HepG2 (cell line): ENCODE measurements at regions not wholly inside any gene's neighbourhood (a gene's known extent, or its start where the extent isn't known, plus 50 kb on each side); places are given as distances from the start of the nearest gene placed in this dataset.

ENCODE experiments used
- ATAC-seq: fragments of 200-7000 bp; cut with Tn5 transposase; 3 replicates; pipeline ENCODE4 v1.9.1; 2020; ENCODE audit warnings: mild to moderate bottlenecking, moderate library complexity
- BruUV-seq: library from RNA; stranded (reverse); fragments of 400-500 nt; replicated peaks from 2 replicates; lab custom pipeline; 2021; lab: Mats Ljungman, UMichigan
- CTCF ChIA-PET: fragments of 300-600 bp; formaldehyde crosslinking; extraction: SDS; loops from one replicate; lab custom pipeline; 2021; ENCODE audit warnings: low total read pairs, inconsistent platforms, low intra/inter-chr PET ratio; lab: Yijun Ruan, JAX
- POLR2A ChIA-PET: fragments of 350-600 bp; sonication (Branson Sonifier 250); formaldehyde crosslinking; loops from one replicate; lab custom pipeline; 2020; ENCODE audit warnings: antibody characterized with exemption, inconsistent platforms; lab: Yijun Ruan, JAX
- DNase-seq: peaks from one replicate; pipeline ENCODE4 v3.0.0-alpha.2; 2015; ENCODE audit warnings: low spot score
- FAIRE-seq: peaks from 3 replicates; lab custom pipeline; 2011; peaks lifted over from hg19 to GRCh38; lab: Jason Lieb, UNC
- H2AFZ ChIP-seq: one replicate; pipeline ENCODE4 v1.6.1; 2011; ENCODE audit warnings: low read length, inconsistent platforms
- H3K27ac ChIP-seq: fragments of 300-600 bp; 3 replicates; pipeline ENCODE4 v1.8.0; 2011; ENCODE audit warnings: mixed run types, mild to moderate bottlenecking, mixed read lengths, low read length, inconsistent platforms; ENCODE audit not compliant: insufficient read depth; ENCODE audit errors: extremely low read length
- H3K27me3 ChIP-seq, 2 experiments: fragments of 200-600 bp in 1 of 2; 2 replicates in 1 of 2; 3 replicates in 1 of 2; pipeline versions ENCODE4 v1.6.0 to v1.8.0; 2011; ENCODE audit warnings: low read length in 2 of 2, mild to moderate bottlenecking in 2 of 2, moderate library complexity in 2 of 2, inconsistent platforms in 1 of 2; ENCODE audit not compliant: insufficient read depth in 2 of 2, control insufficient read depth in 1 of 2
- H3K36me3 ChIP-seq, 2 experiments: fragments of 200-600 bp in 1 of 2; replicated peaks in 1 of 2; 2 replicates in 1 of 2; 3 replicates in 1 of 2; pipeline versions ENCODE4 v1.5.1 to v1.8.0; 2011; ENCODE audit warnings: low read length in 2 of 2, inconsistent platforms in 1 of 2; ENCODE audit not compliant: insufficient read depth in 2 of 2, control insufficient read depth in 1 of 2
- H3K4me1 ChIP-seq: 2 replicates; pipeline ENCODE4 v1.5.1; 2012; ENCODE audit warnings: low read length, inconsistent platforms; ENCODE audit not compliant: insufficient read depth
- H3K4me2 ChIP-seq: 2 replicates; pipeline ENCODE4 v1.6.0; 2011; ENCODE audit warnings: low read depth, low read length, inconsistent platforms
- H3K4me3 ChIP-seq, 3 experiments: fragments of 200-600 bp in 1 of 3; sonication (generic), shearing (Covaris generic) in 1 of 3; replicated peaks in 1 of 3; 2 replicates each; pipeline ENCODE4 v1.5.1; 2011 to 2016; ENCODE audit warnings: low read length in 3 of 3, inconsistent platforms in 2 of 3, low read depth in 2 of 3, mild to moderate bottlenecking in 2 of 3, control low read depth in 1 of 3, mixed read lengths in 1 of 3; ENCODE audit not compliant: insufficient read depth in 1 of 3
- H3K79me2 ChIP-seq: one replicate; pipeline ENCODE4 v1.6.1; 2011; ENCODE audit warnings: low read length, inconsistent platforms; ENCODE audit not compliant: insufficient read depth
- H3K9ac ChIP-seq: 2 replicates; pipeline ENCODE4 v1.6.0; 2011; ENCODE audit warnings: mild to moderate bottlenecking, low read depth, low read length, inconsistent platforms; ENCODE audit not compliant: insufficient read depth
- H3K9me3 ChIP-seq: 2 replicates; pipeline ENCODE4 v1.5.1; 2012; ENCODE audit warnings: mild to moderate bottlenecking, low read length
- H4K20me1 ChIP-seq: 2 replicates; pipeline ENCODE4 v1.6.0; 2011; ENCODE audit warnings: inconsistent platforms, mild to moderate bottlenecking, low read length, moderate library complexity; ENCODE audit not compliant: insufficient read depth
- HES4 ChIP-seq: sonication (generic); formaldehyde crosslinking; IDR thresholded peaks from 2 replicates; pipeline ENCODE4 v1.9.0; 2021; ENCODE audit warnings: mild to moderate bottlenecking, missing genetic modification reagents, borderline replicate concordance
- KAT8 ChIP-seq: IDR thresholded peaks from 2 replicates; pipeline ENCODE4 v1.6.1; 2016; ENCODE audit warnings: missing genetic modification reagents, missing compliant biosample characterization
- MBNL3 ChIP-seq: fragments of 250-450 bp; sonication (Bioruptor Pico); conservative IDR thresholded peaks from 2 replicates; pipeline ENCODE4 v1.8.0; 2022; ENCODE audit warnings: mild to moderate bottlenecking, inconsistent platforms
- SYNCRIP ChIP-seq: fragments of 200-400 bp; formaldehyde crosslinking; IDR thresholded peaks from 2 replicates; pipeline ENCODE4 v1.6.1; 2018; ENCODE audit warnings: mild to moderate bottlenecking, low read depth, low read length; ENCODE audit not compliant: insufficient read depth
- TEAD2 ChIP-seq: sonication (generic); formaldehyde crosslinking; IDR thresholded peaks from 2 replicates; pipeline ENCODE4 v1.9.0; 2021; ENCODE audit warnings: missing genetic modification reagents
- WGBS: methylation state at CpG from one replicate; pipeline ENCODE4 v1.1.6; 2017; ENCODE audit warnings: low lambda C conversion rate; 5-methylcytosine and 5-hydroxymethylcytosine counted together
- in situ Hi-C: cut with HindIII; loops from 2 replicates; pipeline ENCODE4 v1.10.0; 2017; ENCODE audit warnings: low pct_unique_long_range_greater_than_20kb; ENCODE audit not compliant: extremely low pct_ligation_motif_present
- intact Hi-C: fragments of 100-400 bp; cut with micrococcal nuclease; formaldehyde crosslinking; loops from one replicate; pipeline ENCODE4 v1.10.0; 2022; ENCODE audit not compliant: unreplicated experiment
- TF ChIP-seq, protein P1 (sequence below): sonication (generic); formaldehyde crosslinking; conservative IDR thresholded peaks from 2 replicates; pipeline ENCODE4 v1.4.0; 2020; ENCODE audit warnings: mild to moderate bottlenecking, missing genetic modification reagents, moderate library complexity
- TF ChIP-seq, protein P2 (sequence below): sonication (generic); formaldehyde crosslinking; IDR thresholded peaks from 2 replicates; pipeline ENCODE4 v1.8.0; 2022; ENCODE audit warnings: missing genetic modification reagents, low read depth, mild to moderate bottlenecking, borderline replicate concordance
- TF ChIP-seq, protein P3 (sequence below): sonication (generic); formaldehyde crosslinking; IDR thresholded peaks from 2 replicates; pipeline ENCODE4 v1.5.0; 2020; ENCODE audit warnings: missing genetic modification reagents
- TF ChIP-seq, protein P4 (sequence below): sonication (generic); formaldehyde crosslinking; IDR thresholded peaks from 2 replicates; pipeline ENCODE4 v1.8.0; 2022; ENCODE audit warnings: missing genetic modification reagents, mild to moderate bottlenecking, borderline replicate concordance
- TF ChIP-seq, protein P5 (sequence below): sonication (generic); formaldehyde crosslinking; IDR thresholded peaks from 2 replicates; pipeline ENCODE4 v1.8.0; 2022; ENCODE audit warnings: mild to moderate bottlenecking, missing genetic modification reagents
- TF ChIP-seq, protein P6 (sequence below): sonication (generic); formaldehyde crosslinking; IDR thresholded peaks from 2 replicates; pipeline ENCODE4 v1.4.0; 2020; ENCODE audit warnings: missing genetic modification reagents, borderline replicate concordance

DNA sequence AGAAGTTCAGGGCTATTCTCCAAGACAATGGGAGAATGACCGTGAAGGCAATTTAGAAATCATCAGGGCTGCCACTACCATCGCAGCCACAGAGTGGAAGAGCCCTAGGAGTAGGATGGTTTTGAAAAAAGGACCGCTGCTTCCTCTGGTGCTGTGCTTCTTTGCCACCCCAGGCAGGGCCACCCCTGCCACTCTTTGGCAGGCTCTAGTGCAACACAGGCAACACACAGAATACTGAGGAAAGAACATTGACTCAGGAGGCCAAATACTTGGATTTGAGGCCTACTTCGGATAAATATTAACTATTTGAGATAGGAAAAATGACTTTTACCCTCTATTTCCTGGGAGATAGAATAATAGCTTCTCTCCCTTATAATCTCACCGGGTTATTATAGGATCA lies 228.9 kb upstream of the BOD1L1 start:
- H3K27me3 ChIP-seq: no peaks in the 10 kb centered on the region
- no peak overlapping the region for H2AFZ ChIP-seq
- H3K27ac ChIP-seq: no peak overlapping the region
- FAIRE-seq: no peak
- H3K36me3 ChIP-seq: no peaks in the 10 kb centered on the region
- no peak for ATAC-seq
- no peak overlapping the region for H3K9ac ChIP-seq
- H4K20me1 ChIP-seq: no peaks in the 10 kb centered on the region
- WGBS: 10% methylated on average over 3 of the region's 5 CpGs
- ChIA-PET POLR2A (no interaction called here), CTCF (no interaction called here)
- H3K79me2 ChIP-seq: no peaks in the 10 kb centered on the region
- H3K4me2 ChIP-seq: no peak overlapping the region
- intact Hi-C loops (no loop called here), in situ Hi-C loops (no loop called here)
- H3K4me3 ChIP-seq: no peak overlapping the region
- no TSS peak for BruUV-seq
- peaks cover 53% of the 10 kb centered on the region for H3K9me3 ChIP-seq
- H3K4me1 ChIP-seq: no peaks in the 10 kb centered on the region
- DNase-seq: no peak
- TF ChIP-seq, protein P1, sequence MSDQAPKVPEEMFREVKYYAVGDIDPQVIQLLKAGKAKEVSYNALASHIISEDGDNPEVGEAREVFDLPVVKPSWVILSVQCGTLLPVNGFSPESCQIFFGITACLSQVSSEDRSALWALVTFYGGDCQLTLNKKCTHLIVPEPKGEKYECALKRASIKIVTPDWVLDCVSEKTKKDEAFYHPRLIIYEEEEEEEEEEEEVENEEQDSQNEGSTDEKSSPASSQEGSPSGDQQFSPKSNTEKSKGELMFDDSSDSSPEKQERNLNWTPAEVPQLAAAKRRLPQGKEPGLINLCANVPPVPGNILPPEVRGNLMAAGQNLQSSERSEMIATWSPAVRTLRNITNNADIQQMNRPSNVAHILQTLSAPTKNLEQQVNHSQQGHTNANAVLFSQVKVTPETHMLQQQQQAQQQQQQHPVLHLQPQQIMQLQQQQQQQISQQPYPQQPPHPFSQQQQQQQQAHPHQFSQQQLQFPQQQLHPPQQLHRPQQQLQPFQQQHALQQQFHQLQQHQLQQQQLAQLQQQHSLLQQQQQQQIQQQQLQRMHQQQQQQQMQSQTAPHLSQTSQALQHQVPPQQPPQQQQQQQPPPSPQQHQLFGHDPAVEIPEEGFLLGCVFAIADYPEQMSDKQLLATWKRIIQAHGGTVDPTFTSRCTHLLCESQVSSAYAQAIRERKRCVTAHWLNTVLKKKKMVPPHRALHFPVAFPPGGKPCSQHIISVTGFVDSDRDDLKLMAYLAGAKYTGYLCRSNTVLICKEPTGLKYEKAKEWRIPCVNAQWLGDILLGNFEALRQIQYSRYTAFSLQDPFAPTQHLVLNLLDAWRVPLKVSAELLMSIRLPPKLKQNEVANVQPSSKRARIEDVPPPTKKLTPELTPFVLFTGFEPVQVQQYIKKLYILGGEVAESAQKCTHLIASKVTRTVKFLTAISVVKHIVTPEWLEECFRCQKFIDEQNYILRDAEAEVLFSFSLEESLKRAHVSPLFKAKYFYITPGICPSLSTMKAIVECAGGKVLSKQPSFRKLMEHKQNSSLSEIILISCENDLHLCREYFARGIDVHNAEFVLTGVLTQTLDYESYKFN (CRISPR knock-in tag): no peak
- TF ChIP-seq, protein P2, sequence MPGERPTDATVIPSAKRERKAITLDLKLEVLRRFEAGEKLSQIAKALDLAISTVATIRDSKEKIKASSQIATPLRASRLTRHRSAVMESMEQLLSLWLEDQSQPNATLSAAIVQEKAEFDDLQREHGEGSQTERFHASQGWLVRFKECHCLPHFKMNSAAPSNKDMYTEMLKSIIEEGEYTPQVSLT (CRISPR knock-in tag): no peak
- TF ChIP-seq, protein P3, sequence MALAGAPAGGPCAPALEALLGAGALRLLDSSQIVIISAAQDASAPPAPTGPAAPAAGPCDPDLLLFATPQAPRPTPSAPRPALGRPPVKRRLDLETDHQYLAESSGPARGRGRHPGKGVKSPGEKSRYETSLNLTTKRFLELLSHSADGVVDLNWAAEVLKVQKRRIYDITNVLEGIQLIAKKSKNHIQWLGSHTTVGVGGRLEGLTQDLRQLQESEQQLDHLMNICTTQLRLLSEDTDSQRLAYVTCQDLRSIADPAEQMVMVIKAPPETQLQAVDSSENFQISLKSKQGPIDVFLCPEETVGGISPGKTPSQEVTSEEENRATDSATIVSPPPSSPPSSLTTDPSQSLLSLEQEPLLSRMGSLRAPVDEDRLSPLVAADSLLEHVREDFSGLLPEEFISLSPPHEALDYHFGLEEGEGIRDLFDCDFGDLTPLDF: no peak
- TF ChIP-seq, protein P4, sequence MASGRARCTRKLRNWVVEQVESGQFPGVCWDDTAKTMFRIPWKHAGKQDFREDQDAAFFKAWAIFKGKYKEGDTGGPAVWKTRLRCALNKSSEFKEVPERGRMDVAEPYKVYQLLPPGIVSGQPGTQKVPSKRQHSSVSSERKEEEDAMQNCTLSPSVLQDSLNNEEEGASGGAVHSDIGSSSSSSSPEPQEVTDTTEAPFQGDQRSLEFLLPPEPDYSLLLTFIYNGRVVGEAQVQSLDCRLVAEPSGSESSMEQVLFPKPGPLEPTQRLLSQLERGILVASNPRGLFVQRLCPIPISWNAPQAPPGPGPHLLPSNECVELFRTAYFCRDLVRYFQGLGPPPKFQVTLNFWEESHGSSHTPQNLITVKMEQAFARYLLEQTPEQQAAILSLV (CRISPR knock-in tag): no peak
- TF ChIP-seq, protein P5, sequence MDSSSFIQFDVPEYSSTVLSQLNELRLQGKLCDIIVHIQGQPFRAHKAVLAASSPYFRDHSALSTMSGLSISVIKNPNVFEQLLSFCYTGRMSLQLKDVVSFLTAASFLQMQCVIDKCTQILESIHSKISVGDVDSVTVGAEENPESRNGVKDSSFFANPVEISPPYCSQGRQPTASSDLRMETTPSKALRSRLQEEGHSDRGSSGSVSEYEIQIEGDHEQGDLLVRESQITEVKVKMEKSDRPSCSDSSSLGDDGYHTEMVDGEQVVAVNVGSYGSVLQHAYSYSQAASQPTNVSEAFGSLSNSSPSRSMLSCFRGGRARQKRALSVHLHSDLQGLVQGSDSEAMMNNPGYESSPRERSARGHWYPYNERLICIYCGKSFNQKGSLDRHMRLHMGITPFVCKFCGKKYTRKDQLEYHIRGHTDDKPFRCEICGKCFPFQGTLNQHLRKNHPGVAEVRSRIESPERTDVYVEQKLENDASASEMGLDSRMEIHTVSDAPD (CRISPR knock-in tag): no peak
- TF ChIP-seq, protein P6, sequence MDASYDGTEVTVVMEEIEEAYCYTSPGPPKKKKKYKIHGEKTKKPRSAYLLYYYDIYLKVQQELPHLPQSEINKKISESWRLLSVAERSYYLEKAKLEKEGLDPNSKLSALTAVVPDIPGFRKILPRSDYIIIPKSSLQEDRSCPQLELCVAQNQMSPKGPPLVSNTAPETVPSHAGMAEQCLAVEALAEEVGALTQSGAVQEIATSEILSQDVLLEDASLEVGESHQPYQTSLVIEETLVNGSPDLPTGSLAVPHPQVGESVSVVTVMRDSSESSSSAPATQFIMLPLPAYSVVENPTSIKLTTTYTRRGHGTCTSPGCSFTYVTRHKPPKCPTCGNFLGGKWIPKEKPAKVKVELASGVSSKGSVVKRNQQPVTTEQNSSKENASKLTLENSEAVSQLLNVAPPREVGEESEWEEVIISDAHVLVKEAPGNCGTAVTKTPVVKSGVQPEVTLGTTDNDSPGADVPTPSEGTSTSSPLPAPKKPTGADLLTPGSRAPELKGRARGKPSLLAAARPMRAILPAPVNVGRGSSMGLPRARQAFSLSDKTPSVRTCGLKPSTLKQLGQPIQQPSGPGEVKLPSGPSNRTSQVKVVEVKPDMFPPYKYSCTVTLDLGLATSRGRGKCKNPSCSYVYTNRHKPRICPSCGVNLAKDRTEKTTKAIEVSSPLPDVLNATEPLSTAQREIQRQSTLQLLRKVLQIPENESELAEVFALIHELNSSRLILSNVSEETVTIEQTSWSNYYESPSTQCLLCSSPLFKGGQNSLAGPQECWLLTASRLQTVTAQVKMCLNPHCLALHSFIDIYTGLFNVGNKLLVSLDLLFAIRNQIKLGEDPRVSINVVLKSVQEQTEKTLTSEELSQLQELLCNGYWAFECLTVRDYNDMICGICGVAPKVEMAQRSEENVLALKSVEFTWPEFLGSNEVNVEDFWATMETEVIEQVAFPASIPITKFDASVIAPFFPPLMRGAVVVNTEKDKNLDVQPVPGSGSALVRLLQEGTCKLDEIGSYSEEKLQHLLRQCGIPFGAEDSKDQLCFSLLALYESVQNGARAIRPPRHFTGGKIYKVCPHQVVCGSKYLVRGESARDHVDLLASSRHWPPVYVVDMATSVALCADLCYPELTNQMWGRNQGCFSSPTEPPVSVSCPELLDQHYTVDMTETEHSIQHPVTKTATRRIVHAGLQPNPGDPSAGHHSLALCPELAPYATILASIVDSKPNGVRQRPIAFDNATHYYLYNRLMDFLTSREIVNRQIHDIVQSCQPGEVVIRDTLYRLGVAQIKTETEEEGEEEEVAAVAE: no peak
- TF ChIP-seq SYNCRIP (no peak), MBNL3 (CRISPR knock-in tag) (no peak), TEAD2 (CRISPR knock-in tag) (no peak), HES4 (CRISPR knock-in tag) (no peak), KAT8 (no peak)
